Activated T-helper 1 cell treated with Interleukin-2 at 50 U/mL for 16 hours (primary cell): ENCODE measurements at regions not wholly inside any gene's neighbourhood (a gene's known extent, or its start where the extent isn't known, plus 50 kb on each side); places are given as distances from the start of the nearest gene placed in this dataset.

ENCODE experiments used
- DNase-seq: peaks from one replicate; pipeline ENCODE4 v3.0.0-alpha.2; 2020; ENCODE audit warnings: low read depth

- DNase-seq: peak; percentile 2
Measured at GRCh38 chr7:16223963-16224707, 197.2 kb downstream of the CRPPA start.

GRCh38 chr7:16212610-16213009 lies 208.7 kb downstream of the CRPPA start:
- no peak for DNase-seq

- no peak for DNase-seq
Measured at GRCh38 chr7:16212032-16212431, 209.3 kb downstream of the CRPPA start.

- DNase-seq: no peak
Measured at GRCh38 chr7:16211402-16211925, 209.9 kb downstream of the CRPPA start.

GRCh38 chr7:16210171-16210570 lies 211.2 kb downstream of the CRPPA start:
- no peak for DNase-seq

- DNase-seq: no peak
Measured at GRCh38 chr7:16207321-16207720, 214.0 kb downstream of the CRPPA start.

GRCh38 chr7:16205466-16205865 lies 215.9 kb downstream of the CRPPA start:
- DNase-seq: no peak

- no peak for DNase-seq
Measured at GRCh38 chr7:16204953-16205352, 216.4 kb downstream of the CRPPA start.

- no peak for DNase-seq
Measured at GRCh38 chr7:16203065-16203464, 218.3 kb downstream of the CRPPA start.

DNA sequence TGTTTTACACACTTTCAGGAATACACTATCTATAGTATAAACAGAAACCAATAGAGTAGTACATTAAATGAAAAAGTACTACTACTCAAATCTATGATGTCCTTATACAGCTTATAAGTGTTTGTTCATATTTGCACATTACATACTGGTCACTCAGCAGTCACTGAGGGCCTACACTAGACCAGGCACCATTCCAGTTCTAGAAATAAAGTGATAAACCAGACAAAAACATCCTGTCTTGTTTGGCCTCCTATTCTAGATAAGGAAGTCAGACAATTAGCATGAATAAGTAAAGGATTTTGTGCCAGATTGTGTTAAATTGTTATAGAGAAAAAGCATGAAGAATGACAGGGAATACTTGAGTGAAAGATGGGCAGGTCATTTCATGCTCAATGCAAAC lies 219.0 kb downstream of the CRPPA start:
- DNase-seq: no peak

DNA sequence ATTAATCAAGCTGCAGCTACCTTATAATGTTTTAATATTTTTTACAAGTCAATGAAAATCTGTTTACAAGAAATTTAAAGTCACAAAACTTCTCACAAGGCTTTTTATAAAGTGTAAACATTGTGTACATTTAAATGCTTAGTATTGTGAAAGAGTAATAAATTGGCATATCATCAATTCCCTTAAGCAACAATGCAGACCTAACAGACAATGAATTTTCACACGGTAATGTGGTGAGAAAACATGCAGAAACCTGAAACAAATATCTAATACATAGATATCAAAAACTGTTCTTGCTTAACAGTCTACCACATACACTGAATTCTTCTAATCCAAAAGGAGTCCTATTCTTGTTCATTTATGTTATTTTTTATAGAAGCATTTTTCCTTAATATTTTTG lies 220.7 kb downstream of the CRPPA start:
- no peak for DNase-seq

DNA sequence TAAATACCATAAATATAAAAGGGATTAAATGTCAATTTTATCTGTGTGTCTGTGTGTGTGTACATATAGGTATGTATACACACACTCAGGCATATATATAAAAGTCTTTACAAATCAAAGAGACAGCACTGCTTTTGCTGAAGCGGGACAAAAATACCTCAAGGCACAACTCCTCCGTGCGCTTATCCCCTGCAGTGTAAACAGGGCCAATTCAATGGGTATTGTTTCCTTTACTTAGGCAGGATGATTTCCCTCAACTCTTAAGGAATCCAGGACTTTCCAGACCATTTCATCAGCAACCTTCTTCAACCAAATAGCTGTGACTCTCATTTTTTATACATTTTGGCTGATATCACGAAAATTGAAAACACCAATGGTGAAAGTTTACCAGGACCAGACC lies 227.7 kb downstream of the CRPPA start:
- DNase-seq: no peak

GRCh38 chr7:16189026-16189715 lies 232.2 kb downstream of the CRPPA start:
- DNase-seq: no peak

GRCh38 chr7:16187131-16187530 lies 234.2 kb downstream of the CRPPA start:
- DNase-seq: no peak

- DNase-seq: no peak
Measured at GRCh38 chr7:16178585-16178984, 242.8 kb downstream of the CRPPA start.

GRCh38 chr7:16178092-16178491 lies 243.2 kb downstream of the CRPPA start:
- no peak for DNase-seq

GRCh38 chr7:16174253-16174652 lies 247.1 kb downstream of the CRPPA start:
- no peak for DNase-seq

- DNase-seq: no peak
Measured at GRCh38 chr7:16172366-16172765, 249.0 kb downstream of the CRPPA start.

DNA sequence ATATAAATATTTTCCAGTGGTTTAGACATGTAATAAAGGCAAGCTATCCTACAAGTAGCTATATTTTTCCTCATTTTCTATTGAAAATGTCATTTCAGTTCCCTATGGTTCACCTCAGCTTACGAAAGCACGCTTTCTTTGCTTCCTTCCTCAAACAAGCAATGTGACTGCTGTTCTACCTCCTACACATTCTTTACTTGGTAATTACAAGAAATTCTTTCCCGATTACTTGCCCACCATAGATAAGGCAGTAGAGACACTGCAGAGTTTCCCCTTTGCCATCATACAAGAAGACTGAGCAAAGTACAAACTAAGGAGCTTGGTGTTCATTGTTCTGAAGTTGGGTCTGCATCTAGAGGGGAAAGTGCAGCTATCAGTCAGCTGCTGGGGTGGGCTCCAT lies 249.4 kb downstream of the CRPPA start:
- no peak for DNase-seq

- no peak for DNase-seq
Measured at GRCh38 chr7:16170671-16171070, 250.7 kb downstream of the CRPPA start.

- no peak for DNase-seq
Measured at GRCh38 chr7:16169537-16169936, 251.8 kb downstream of the CRPPA start.

DNA sequence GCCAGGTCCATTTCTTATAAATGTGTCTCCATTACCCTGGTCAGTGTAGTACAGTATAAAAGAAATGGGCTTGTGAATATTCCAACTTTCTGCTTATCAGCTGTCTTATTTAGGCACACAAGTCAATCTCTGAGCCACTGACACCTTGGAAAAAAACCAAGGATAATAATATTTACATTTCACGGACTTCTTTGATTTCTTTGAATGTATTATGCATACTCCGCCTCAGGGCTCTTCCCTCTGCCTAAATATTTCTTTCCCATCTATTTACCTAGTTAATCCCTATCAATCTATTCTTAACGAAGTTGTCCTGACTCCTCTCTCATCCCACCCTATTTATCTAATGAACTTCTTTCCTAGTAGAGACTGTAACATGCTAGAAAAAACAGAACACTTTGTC lies 253.8 kb downstream of the CRPPA start:
- no peak for DNase-seq

GRCh38 chr7:16144361-16144760 lies 277.0 kb downstream of the CRPPA start:
- DNase-seq: no peak

DNA sequence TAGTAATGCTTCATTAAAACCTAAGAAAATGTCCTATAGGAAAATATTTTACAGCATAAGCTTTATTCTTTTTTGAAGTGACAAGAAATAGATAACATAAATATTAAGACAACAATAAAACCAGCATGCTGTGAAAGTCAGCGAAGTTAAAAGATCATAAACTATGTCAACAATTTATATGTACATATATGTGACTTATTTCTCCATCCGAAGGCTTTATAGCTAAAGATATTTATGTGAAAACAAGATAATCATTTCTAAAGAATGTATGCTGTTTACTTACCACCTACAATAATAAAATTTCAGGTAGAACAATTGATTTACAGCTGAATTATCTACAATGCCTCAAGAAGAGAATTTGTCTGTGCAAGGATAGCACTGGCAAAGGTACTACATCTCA lies 283.4 kb downstream of the CRPPA start:
- DNase-seq: no peak
